Ishikawa (cell line): ENCODE measurements at regions not wholly inside any gene's neighbourhood (a gene's known extent, or its start where the extent isn't known, plus 50 kb on each side); places are given as distances from the start of the nearest gene placed in this dataset.

Experiments
- CEBPB ChIP-seq: IDR thresholded peaks from 2 replicates; pipeline ENCODE4 v1.6.1; 2012
- EGR1 ChIP-seq: IDR thresholded peaks from 2 replicates; pipeline ENCODE4 v1.6.1; 2012
- EP300 ChIP-seq: IDR thresholded peaks from 2 replicates; pipeline ENCODE4 v1.6.1; 2012; ENCODE audit warnings: borderline replicate concordance
- FOXM1 ChIP-seq: IDR thresholded peaks from 2 replicates; pipeline ENCODE4 v1.6.1; 2012; ENCODE audit warnings: low read depth, borderline replicate concordance
- MAX ChIP-seq: IDR thresholded peaks from 2 replicates; pipeline ENCODE4 v1.6.1; 2012
- RAD21 ChIP-seq: IDR thresholded peaks from 2 replicates; pipeline ENCODE4 v1.6.1; 2012; ENCODE audit warnings: low read depth
- TAF1 ChIP-seq: IDR thresholded peaks from 2 replicates; pipeline ENCODE4 v1.6.1; 2012; ENCODE audit warnings: low read depth, mild to moderate bottlenecking
- TEAD4 ChIP-seq: IDR thresholded peaks from 2 replicates; pipeline ENCODE4 v1.6.1; 2012
- YY1 ChIP-seq: IDR thresholded peaks from 2 replicates; pipeline ENCODE4 v1.6.1; 2012; ENCODE audit warnings: low read depth
- ZBTB7A ChIP-seq: IDR thresholded peaks from 2 replicates; pipeline ENCODE4 v1.6.1; 2012; ENCODE audit warnings: low read depth
- TF ChIP-seq, protein P1 (sequence below): IDR thresholded peaks from 2 replicates; pipeline ENCODE4 v1.6.1; 2012

GRCh38 chr21:16377857-16378256 is 648.1 kb downstream of the USP25 start:
- no peak for TF ChIP-seq EGR1
- no peak for TF ChIP-seq TAF1
- TF ChIP-seq FOXM1: no peak
- no peak for TF ChIP-seq MAX
- TF ChIP-seq ZBTB7A: no peak
- no peak for TF ChIP-seq RAD21
- no peak for TF ChIP-seq CEBPB
- no peak for TF ChIP-seq YY1
- TF ChIP-seq EP300: no peak
- TF ChIP-seq, protein P1, sequence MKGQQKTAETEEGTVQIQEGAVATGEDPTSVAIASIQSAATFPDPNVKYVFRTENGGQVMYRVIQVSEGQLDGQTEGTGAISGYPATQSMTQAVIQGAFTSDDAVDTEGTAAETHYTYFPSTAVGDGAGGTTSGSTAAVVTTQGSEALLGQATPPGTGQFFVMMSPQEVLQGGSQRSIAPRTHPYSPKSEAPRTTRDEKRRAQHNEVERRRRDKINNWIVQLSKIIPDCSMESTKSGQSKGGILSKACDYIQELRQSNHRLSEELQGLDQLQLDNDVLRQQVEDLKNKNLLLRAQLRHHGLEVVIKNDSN: no peak
- no peak for TF ChIP-seq TEAD4
